Ovary (tissue), 7 donors: ENCODE measurements at regions not wholly inside any gene's neighbourhood (a gene's known extent, or its start where the extent isn't known, plus 50 kb on each side); places are given as distances from the start of the nearest gene placed in this dataset.

Experiments used
- DNase-seq, 5 donors: peaks; one replicate each; pipeline ENCODE4 v3.0.0-alpha.2; 2019 to 2020
- H3K27ac ChIP-seq, 2 donors: fragments of 200-600 bp; one replicate each; pipeline versions ENCODE4 v1.5.1 to v1.8.0; 2019 to 2022
- H3K27me3 ChIP-seq: fragments of 200-600 bp; one replicate; pipeline ENCODE4 v1.8.0; 2022
- H3K36me3 ChIP-seq: fragments of 200-600 bp; sonication (generic); one replicate; pipeline ENCODE4 v1.5.1; 2019
- H3K4me1 ChIP-seq: one replicate; pipeline ENCODE4 v1.8.1; 2013; ENCODE audit warnings: mild to moderate bottlenecking, moderate library complexity; ENCODE audit not compliant: insufficient read depth
- H3K4me3 ChIP-seq: fragments of 200-600 bp; sonication (generic); one replicate; pipeline ENCODE4 v1.5.1; 2017
- H3K9me3 ChIP-seq, 2 donors: fragments of 200-600 bp in 1 of 2; sonication (generic) in 1 of 2; one replicate each; pipeline versions ENCODE4 v1.5.1 to v1.8.1; 2013 to 2019; ENCODE audit warnings: mild to moderate bottlenecking in 1 of 2, moderate library complexity in 1 of 2
- EP300 ChIP-seq: sonication (generic); formaldehyde crosslinking; IDR thresholded peaks from one replicate; pipeline ENCODE4 v1.6.1; 2017; ENCODE audit warnings: antibody characterized with exemption
- POLR2A ChIP-seq: fragments of 450-650 bp; IDR thresholded peaks from one replicate; pipeline ENCODE4 v1.6.1; 2017; ENCODE audit warnings: antibody characterized with exemption, mild to moderate bottlenecking, moderate library complexity
- WGBS, 3 donors: extraction: QIAGEN DNeasy Blood & Tissue Kit in 1 of 3; methylation state at CpG; one replicate each; pipeline versions ENCODE4 v1.1.5 to v1.1.7; 2013 to 2017; 5-methylcytosine and 5-hydroxymethylcytosine counted together
- intact Hi-C, 4 donors: fragments of 100-400 bp; cut with DNase I; formaldehyde crosslinking; loops; one replicate each; pipeline versions ENCODE4 v1.11.0 to v1.15.1; 2022 to 2023
- TF ChIP-seq, protein P1 (sequence below), 3 donors: fragments of 450-650 bp in 2 of 3; fragments of 200-600 bp in 1 of 3; IDR thresholded peaks; one replicate each; pipeline versions ENCODE4 v1.5.1 to v1.8.0; 2016 to 2022; ENCODE audit warnings: antibody characterized with exemption in 3 of 3, mild to moderate bottlenecking in 1 of 3
- donor health status: DM: no; HTN: no; CAD: no; lungs with moderate emphysema.
- donor health status: DM: no; HTN: no; CAD: no.
- donor health status: Bipolar disorder and iron deficiency.
- donor health status: DM: no; HTN: no; CAD: no.
- donor health status: DM: yes; HTN: yes; CAD: no.

DNA sequence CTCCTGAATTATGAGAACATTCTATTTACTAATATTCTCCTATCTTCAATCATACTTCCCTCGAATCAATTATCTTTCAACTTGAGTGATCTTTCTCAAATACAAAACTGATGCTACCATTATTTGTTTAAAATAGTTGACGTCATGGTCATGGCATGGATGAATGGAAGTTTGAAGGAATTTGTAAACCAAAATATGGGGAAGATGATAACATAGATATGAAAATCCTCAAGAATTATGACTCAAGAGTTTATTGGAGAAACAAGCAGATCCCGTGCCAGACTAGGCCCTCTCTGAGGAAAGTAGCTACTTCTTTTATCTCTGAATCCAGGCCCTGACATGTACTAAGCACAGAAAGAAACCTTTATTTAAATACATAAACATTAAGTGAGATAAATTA, 270.4 kb upstream of the MC4R start:
- WGBS, 3 donors, result 73 to 84% (median 76%) methylated on average over 3 of the region's 3 CpGs
- TF ChIP-seq EP300, result no peak
- TF ChIP-seq, protein P1, sequence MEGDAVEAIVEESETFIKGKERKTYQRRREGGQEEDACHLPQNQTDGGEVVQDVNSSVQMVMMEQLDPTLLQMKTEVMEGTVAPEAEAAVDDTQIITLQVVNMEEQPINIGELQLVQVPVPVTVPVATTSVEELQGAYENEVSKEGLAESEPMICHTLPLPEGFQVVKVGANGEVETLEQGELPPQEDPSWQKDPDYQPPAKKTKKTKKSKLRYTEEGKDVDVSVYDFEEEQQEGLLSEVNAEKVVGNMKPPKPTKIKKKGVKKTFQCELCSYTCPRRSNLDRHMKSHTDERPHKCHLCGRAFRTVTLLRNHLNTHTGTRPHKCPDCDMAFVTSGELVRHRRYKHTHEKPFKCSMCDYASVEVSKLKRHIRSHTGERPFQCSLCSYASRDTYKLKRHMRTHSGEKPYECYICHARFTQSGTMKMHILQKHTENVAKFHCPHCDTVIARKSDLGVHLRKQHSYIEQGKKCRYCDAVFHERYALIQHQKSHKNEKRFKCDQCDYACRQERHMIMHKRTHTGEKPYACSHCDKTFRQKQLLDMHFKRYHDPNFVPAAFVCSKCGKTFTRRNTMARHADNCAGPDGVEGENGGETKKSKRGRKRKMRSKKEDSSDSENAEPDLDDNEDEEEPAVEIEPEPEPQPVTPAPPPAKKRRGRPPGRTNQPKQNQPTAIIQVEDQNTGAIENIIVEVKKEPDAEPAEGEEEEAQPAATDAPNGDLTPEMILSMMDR (IDR thresholded peaks at IDR 0.05), result no peak
- TF ChIP-seq POLR2A, result no peak

DNA sequence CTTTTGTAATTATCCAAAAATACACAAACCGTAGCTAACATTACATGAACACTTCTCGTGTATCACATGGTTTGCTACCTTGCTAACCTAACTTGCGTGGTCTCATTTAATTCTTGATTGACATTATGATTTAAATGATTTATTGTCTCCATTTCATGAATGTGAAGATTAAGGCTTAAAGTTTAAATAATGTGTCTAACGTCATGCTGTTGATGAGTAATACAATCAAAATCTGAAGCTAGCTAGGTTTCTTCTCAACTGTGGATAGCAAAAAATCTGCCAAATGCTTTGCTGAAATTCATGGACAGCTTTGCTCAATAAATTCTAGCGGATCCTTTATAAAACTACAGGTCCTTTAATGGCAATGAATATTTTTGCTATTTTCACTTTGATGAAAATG, 274.1 kb upstream of the MC4R start:
- H3K27ac ChIP-seq, result no peak overlapping the region
- 66 to 80% (median 75%) methylated on average over 5 of the region's 5 CpGs for WGBS, 3 donors
- TF ChIP-seq, protein P1 (IDR thresholded peaks at IDR 0.05), result no peak
- TF ChIP-seq EP300 (no peak), POLR2A (no peak)
- H3K9me3 ChIP-seq, result no peaks in the 10 kb centered on the region
- H3K4me1 ChIP-seq, result no peaks in the 10 kb centered on the region
- intact Hi-C loops, result no loop called here
- H3K4me3 ChIP-seq, result no peak overlapping the region
- H3K27me3 ChIP-seq, result no peaks in the 10 kb centered on the region
- no peaks in the 10 kb centered on the region for H3K36me3 ChIP-seq
- DNase-seq, result no peak

More for the DNA sequence above, 270.4 kb upstream of the MC4R start:
- intact Hi-C loops, result no loop called here
- Histone ChIP-seq H3K4me3 (no peak overlapping the region), H3K27ac (no peak overlapping the region), H3K9me3 (no peaks in the 10 kb centered on the region), H3K27me3 (no peaks in the 10 kb centered on the region), H3K36me3 (no peaks in the 10 kb centered on the region), H3K4me1 (no peaks in the 10 kb centered on the region)
- DNase-seq, result no peak

DNA sequence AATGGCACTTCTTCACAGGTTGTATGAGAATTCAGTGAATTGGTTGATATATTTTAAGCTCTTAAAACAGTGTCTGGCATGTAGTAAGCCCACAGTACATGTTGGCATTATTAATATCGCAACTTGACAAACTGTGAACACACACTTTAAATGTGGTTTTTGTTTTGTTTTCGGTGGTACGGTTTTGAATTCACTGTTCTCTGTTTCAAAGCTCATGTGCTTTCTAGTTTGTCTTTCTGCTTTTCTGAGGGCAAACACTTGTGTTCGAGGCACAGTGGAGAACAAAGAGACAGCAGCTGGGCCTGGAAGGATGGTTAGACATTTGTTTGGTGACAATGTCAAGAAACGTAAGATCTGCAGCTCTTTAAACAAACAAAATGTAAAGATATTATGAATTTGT, 276.5 kb upstream of the MC4R start:
- Histone ChIP-seq H3K27ac (no peak overlapping the region), H3K4me3 (no peak overlapping the region), H3K4me1 (no peaks in the 10 kb centered on the region), H3K36me3 (no peaks in the 10 kb centered on the region), H3K27me3 (no peaks in the 10 kb centered on the region), H3K9me3 (no peaks in the 10 kb centered on the region)
- TF ChIP-seq, protein P1 (IDR thresholded peaks at IDR 0.05), result no peak
- TF ChIP-seq POLR2A, result no peak
- TF ChIP-seq EP300, result no peak
- WGBS, 3 donors, result 60 to 66% (median 63%) methylated on average over 5 of the region's 5 CpGs
- intact Hi-C loops, result no loop called here
- DNase-seq, result no peak

DNA sequence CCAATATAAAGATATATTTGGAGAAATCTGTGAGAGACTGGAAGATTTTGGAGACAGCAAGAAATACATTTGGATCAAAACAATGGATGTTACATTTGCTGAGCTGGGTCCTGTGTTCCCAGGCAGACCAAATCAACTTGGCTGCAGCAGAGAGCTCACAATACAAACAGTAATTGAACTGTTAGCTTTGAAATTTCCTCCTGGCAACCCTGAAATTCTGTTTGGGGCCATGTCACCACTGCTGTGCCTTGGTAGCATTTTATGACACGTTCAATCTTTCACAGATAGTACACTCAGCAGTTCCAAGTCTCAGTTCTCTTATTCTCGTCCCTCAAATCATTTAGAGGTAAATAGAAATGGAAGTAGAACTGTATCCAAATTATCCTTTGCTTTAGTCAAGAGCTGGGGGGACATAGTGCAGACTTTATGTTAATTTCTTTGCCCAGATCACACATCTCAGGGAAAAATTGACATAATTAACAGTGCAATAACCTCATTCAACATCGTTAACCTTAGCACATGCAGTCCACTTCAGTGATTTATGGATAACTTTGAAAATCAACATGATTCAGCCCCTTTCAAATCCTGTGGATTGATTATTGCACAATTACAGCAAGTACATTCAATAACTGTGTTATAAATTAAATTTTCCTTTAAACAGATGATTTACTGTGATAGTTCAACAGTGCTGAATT, 277.4 kb upstream of the MC4R start:
- no peak for DNase-seq
- intact Hi-C loops, result no loop called here
- Histone ChIP-seq H3K27ac (no peak overlapping the region), H3K4me3 (no peak overlapping the region), H3K4me1 (no peaks in the 10 kb centered on the region), H3K36me3 (no peaks in the 10 kb centered on the region), H3K27me3 (no peaks in the 10 kb centered on the region), H3K9me3 (no peaks in the 10 kb centered on the region)
- TF ChIP-seq, protein P1 (IDR thresholded peaks at IDR 0.05), result no peak
- TF ChIP-seq POLR2A (no peak), EP300 (no peak)
- 44 to 50% (median 44%) methylated on average over 3 of the region's 3 CpGs for WGBS, 3 donors
